ENCODE measurements at regions not wholly inside any gene's neighbourhood (a gene's known extent, or its start where the extent isn't known, plus 50 kb on each side); places are given as distances from the start of the nearest gene placed in this dataset.

GRCh38 chr9:99634186-99634585 lies 187.5 kb upstream of the NR4A3 start:
- Mint-ChIP-seq H3K27ac (peak overlapping the region; percentile 7 to 90 (median 81)), H3K27me3 (ENCODE audit: low read depth in 3 of 3) (peaks cover 0 to 2% (median 2%) of the 10 kb centered on the region in 3 donors), H3K4me1 (peaks cover 28% of the 10 kb centered on the region), H3K9me3 (no peaks in the 10 kb centered on the region), H3K4me3 (peak overlapping the region in 1 of 2 donors; percentile 54), H3K36me3 (no peaks in the 10 kb centered on the region)
- H3K4me2 ChIP-seq (replicated peaks; ENCODE audit: extremely low read depth, low read length, poor library complexity, severe bottlenecking): no peak overlapping the region
- no CpG with 5 or more reads among the region's 3 CpGs for WGBS (ENCODE audit: insufficient coverage)
- intact Hi-C loops (cut with micrococcal nuclease): loop anchor here in 1 of 2 donors (5.0 to 10.0 kb wide), 3 partner anchors 52 to 188 kb away; partner anchors contain the start of gene NR4A3
- no peak overlapping the region for H3K4me3 ChIP-seq (replicated peaks in 1 of 3; ENCODE audit: low read depth in 2 of 3, low read length in 3 of 3)
- no peaks in the 10 kb centered on the region for H4K20me1 ChIP-seq (ENCODE audit: insufficient read depth, low read length)
- no peaks in the 10 kb centered on the region for H3K27me3 ChIP-seq (ENCODE audit: control insufficient read depth in 2 of 2, insufficient read depth in 2 of 2, low read length in 2 of 2)
- no peaks in the 10 kb centered on the region for H3K36me3 ChIP-seq (replicated peaks in 1 of 2; ENCODE audit: control insufficient read depth in 1 of 2, insufficient read depth in 2 of 2, low read length in 2 of 2)
- H3K4me1 ChIP-seq (ENCODE audit: control insufficient read depth in 1 of 2, insufficient read depth in 2 of 2, low read length in 2 of 2): peaks cover 16 to 27% of the 10 kb centered on the region in 2 donors
- peak; percentile 46 to 81 (median 69) for DNase-seq
- H2AFZ ChIP-seq (ENCODE audit: insufficient read depth, low read depth, low read length, poor library complexity, severe bottlenecking): no peak overlapping the region
- no peaks in the 10 kb centered on the region for H3K9me3 ChIP-seq (replicated peaks in 1 of 2; ENCODE audit: control insufficient read depth in 1 of 2, insufficient read depth in 1 of 2, low read length in 2 of 2)
- H3K27ac ChIP-seq (ENCODE audit: low read depth in 1 of 2, low read length in 2 of 2): peak overlapping the region in 1 of 2 donors; percentile 61
- no peak overlapping the region for H3K9ac ChIP-seq (ENCODE audit: insufficient read depth, low read length, poor library complexity, severe bottlenecking)
- H3K79me2 ChIP-seq (ENCODE audit: insufficient read depth, low read length): no peaks in the 10 kb centered on the region
- TF ChIP-seq, protein P1, sequence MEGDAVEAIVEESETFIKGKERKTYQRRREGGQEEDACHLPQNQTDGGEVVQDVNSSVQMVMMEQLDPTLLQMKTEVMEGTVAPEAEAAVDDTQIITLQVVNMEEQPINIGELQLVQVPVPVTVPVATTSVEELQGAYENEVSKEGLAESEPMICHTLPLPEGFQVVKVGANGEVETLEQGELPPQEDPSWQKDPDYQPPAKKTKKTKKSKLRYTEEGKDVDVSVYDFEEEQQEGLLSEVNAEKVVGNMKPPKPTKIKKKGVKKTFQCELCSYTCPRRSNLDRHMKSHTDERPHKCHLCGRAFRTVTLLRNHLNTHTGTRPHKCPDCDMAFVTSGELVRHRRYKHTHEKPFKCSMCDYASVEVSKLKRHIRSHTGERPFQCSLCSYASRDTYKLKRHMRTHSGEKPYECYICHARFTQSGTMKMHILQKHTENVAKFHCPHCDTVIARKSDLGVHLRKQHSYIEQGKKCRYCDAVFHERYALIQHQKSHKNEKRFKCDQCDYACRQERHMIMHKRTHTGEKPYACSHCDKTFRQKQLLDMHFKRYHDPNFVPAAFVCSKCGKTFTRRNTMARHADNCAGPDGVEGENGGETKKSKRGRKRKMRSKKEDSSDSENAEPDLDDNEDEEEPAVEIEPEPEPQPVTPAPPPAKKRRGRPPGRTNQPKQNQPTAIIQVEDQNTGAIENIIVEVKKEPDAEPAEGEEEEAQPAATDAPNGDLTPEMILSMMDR (IDR thresholded peaks at IDR 0.05): no peak

DNA sequence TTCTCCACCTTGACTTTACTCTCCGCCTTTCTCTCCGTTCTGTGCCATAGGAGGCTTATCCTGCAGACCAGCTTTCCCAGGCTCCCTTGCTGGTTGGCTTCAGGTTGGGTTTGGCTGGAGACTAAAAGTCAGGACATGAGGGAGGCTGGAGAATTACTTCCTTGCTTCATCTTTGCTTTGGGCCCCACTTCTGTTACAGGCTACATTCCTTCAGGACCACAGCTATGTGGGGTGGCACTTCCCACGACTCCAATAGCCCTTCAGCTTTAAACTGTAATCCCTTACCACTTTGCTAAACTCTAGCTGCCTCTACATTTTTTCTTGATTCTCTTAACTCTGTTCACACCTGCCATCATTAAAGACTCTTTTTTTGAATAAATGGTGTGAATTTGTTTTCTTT lies 186.7 kb upstream of the NR4A3 start:
- Histone ChIP-seq H3K4me1 (ENCODE audit: control insufficient read depth in 1 of 2, insufficient read depth in 2 of 2, low read length in 2 of 2) (peaks cover 12 to 26% of the 10 kb centered on the region in 2 donors), H4K20me1 (ENCODE audit: insufficient read depth, low read length) (no peaks in the 10 kb centered on the region), H3K9me3 (replicated peaks in 1 of 2; ENCODE audit: control insufficient read depth in 1 of 2, insufficient read depth in 1 of 2, low read length in 2 of 2) (no peaks in the 10 kb centered on the region), H3K9ac (ENCODE audit: insufficient read depth, low read length, poor library complexity, severe bottlenecking) (no peak overlapping the region), H3K79me2 (ENCODE audit: insufficient read depth, low read length) (no peaks in the 10 kb centered on the region), H3K36me3 (replicated peaks in 1 of 2; ENCODE audit: control insufficient read depth in 1 of 2, insufficient read depth in 2 of 2, low read length in 2 of 2) (no peaks in the 10 kb centered on the region), H3K27me3 (ENCODE audit: control insufficient read depth in 2 of 2, insufficient read depth in 2 of 2, low read length in 2 of 2) (no peaks in the 10 kb centered on the region), H2AFZ (ENCODE audit: insufficient read depth, low read depth, low read length, poor library complexity, severe bottlenecking) (no peak overlapping the region), H3K27ac (ENCODE audit: low read depth in 1 of 2, low read length in 2 of 2) (peak overlapping the region in 1 of 2 donors; percentile 61), H3K4me3 (replicated peaks in 1 of 3; ENCODE audit: low read depth in 2 of 3, low read length in 3 of 3) (no peak overlapping the region), H3K4me2 (replicated peaks; ENCODE audit: extremely low read depth, low read length, poor library complexity, severe bottlenecking) (no peak overlapping the region)
- Mint-ChIP-seq H3K36me3 (no peaks in the 10 kb centered on the region), H3K27ac (peak overlapping the region in 2 of 7 donors; percentile 68 to 78), H3K27me3 (ENCODE audit: low read depth in 3 of 3) (peaks cover 0 to 2% (median 2%) of the 10 kb centered on the region in 3 donors), H3K4me3 (no peak overlapping the region), H3K9me3 (no peaks in the 10 kb centered on the region), H3K4me1 (peaks cover 26% of the 10 kb centered on the region)
- TF ChIP-seq, protein P1 (IDR thresholded peaks at IDR 0.05): no peak
- WGBS (ENCODE audit: insufficient coverage): no CpG with 5 or more reads among the region's 3 CpGs
- intact Hi-C loops (cut with micrococcal nuclease): loop anchor here in 1 of 2 donors (10.0 kb wide), 1 partner anchor 90 kb away; no protein-coding TSS in a partner anchor
- DNase-seq: no peak

Data from CD14-positive monocyte (primary cell).